HG03521 (cell line): ENCODE measurements at regions not wholly inside any gene's neighbourhood (a gene's known extent, or its start where the extent isn't known, plus 50 kb on each side); places are given as distances from the start of the nearest gene placed in this dataset.

Source experiments
- ATAC-seq: cut with Tn5 transposase; IDR thresholded peaks from one replicate; pipeline ENCODE4 v1.9.1; 2021; ENCODE audit warnings: mild to moderate bottlenecking, moderate library complexity; ENCODE audit not compliant: unreplicated experiment

DNA sequence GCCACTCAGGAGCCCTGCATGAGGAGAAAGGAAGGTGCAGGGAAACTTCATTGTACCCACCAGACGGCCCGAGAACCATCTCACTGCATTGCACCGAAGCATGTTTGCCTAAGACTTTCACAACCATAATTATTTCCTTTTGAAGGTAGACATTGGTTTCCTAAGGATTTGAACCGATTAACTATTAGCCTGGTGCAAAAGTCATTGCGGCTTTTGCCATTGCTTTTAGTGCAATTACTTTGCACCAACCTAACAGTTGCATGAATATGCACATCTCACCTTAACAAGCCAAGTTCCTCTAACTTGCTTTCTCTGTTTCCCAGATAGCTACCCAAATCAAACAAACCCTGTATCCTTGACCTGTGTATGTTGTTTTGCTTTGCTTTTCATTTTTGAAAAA is 516.3 kb upstream of the ID2 start:
- ATAC-seq, result no peak

DNA sequence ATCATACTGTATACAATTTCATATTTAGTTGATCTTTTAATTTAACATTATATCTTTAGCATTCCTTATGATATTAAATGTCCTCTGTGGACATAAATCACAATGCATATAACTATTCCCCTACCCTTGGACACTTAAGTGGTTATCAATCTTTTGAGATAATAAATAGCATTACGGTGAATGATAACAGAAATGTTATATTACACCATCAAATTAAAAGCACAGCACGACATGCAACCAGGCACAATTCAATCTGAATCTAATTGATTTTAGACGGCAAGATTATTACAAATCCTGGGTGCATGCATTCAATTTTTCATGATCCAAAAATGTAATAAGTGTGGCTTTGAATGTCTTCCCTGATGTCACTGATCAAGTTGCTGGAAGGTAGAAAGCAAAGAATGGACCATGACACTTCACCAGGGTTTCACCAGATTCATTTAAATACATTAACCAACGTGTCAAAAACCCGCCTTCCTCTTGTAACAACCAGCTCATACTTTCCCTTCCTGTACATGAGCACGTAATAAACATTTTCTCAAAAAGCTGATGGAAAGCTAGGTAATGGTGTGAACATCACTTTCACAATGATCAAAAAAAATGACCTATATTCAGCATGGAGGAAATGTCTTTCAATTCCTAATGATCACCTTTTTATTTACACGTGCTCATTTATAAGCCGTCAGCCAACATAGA is 513.7 kb upstream of the ID2 start:
- no peak for ATAC-seq

DNA sequence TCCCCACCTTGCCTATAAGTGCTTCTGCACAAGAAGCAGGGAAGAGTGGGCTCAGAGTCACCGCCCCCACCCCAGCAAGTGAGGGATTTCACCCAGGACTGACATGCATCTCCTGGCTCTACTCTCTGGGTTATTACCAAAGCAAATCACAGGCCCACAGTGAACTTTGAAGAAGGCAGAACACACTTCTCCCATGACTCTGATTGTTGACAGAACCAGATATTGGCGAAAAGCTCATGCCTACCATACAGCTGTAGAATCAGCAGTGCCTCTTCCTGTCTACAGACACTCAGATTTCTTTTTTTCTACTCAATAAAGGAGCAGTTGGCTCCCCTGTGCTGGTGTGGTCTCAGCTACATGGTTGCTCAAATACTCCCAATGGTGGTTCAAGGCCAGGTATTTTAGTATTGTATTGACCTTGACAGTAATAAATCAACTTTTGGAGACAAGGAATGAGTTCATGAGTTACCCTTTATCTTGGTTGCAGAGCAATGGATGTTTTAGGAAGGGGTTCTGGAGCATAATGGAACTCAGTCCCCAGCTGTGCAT is 512.9 kb upstream of the ID2 start:
- ATAC-seq, result no peak

- ATAC-seq, result no peak
Measured at GRCh38 chr2:8169443-8169842, 512.4 kb upstream of the ID2 start.

- no peak for ATAC-seq
Measured at GRCh38 chr2:8170552-8171327, 511.1 kb upstream of the ID2 start.

- no peak for ATAC-seq
Measured at GRCh38 chr2:8171608-8172007, 510.2 kb upstream of the ID2 start.

- ATAC-seq, result no peak
Measured at GRCh38 chr2:8172661-8173060, 509.2 kb upstream of the ID2 start.

DNA sequence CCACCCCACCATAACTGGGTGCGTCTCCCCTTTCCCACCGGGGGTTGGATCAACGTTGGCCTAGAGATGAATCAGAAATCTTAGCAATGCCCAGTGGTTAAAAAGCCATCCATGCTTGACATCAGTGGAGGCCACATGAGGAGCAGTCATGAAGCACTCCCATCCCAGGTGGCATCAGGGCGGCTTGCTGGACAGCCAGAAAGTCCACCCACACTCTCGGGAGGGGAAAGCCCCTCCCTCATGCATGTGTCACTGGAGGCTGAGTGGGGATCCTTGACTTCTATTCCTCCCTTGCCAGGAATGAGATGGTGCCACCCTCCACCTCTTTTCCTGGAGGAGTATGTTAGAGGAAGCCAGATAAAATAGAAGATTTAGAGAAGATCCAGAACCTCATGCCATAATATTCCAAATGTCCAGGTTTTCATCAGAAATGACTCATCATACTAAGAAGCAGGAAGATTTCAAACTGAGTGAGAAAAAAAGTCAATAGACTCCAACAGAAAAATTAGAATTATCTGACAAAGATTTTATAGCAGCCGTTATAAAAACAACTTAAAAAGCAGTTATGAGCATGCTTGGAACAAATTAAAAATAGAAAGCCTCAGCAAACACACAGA is 507.1 kb upstream of the ID2 start:
- no peak for ATAC-seq

DNA sequence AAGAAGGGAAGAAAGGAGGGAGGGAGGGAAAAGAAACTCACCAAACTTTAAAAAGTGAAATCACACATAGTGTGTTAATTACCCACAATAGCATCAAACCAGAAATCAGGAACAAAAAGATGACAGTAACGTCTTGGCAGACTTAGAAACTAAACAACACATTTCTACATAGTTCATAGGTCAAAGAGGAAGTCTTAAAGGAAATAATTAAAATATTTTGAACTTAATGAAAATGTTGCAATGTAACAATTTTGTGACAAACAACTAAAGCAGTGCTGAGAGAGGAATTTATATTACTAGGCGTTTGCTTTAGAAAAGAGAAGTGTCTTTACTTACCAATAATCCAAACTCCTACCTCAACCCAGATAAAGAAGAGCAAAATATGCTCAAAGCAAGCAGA is 505.0 kb upstream of the ID2 start:
- no peak for ATAC-seq

DNA sequence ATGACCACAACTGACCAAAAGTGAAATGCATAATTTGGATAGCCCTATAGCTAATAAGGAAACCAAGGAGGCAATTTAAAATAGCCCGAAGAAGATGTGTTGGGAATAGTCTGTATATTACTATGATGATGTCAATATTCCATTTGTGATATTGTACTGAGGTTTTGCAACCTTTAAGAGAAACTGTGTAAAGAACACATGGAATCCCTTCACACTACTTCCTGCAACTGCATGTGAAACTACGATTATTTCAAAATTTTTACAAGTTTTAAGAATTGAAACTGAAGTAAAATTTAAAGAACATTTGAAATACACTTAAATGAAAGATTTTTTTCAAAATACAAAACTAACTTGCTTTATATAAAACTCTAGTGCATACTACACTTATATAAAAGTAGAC is 504.3 kb upstream of the ID2 start:
- ATAC-seq, result no peak

GRCh38 chr2:8178911-8179310 is 502.9 kb upstream of the ID2 start:
- ATAC-seq, result no peak

GRCh38 chr2:8189316-8189715 is 492.5 kb upstream of the ID2 start:
- no peak for ATAC-seq

DNA sequence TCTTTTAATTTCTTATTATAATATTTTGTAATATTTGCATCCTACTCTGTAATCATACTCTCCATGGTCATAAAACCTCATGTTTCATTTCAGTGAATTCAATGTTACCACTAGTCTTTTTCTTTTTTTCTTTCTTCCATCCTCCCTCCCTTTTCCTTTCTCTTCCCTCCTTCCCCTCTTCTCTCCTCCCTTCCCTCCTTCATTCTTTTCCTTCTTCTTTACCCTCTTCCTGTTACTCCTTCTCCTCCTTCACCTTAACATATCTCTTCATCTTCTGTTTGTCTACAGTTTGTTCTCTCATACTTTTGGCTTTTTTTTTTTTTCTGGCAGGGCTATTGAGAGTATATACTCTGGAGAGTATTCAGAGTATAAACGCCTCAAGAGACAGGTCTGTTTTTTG is 491.6 kb upstream of the ID2 start:
- no peak for ATAC-seq

- ATAC-seq, result no peak
Measured at GRCh38 chr2:8191427-8191826, 490.4 kb upstream of the ID2 start.

DNA sequence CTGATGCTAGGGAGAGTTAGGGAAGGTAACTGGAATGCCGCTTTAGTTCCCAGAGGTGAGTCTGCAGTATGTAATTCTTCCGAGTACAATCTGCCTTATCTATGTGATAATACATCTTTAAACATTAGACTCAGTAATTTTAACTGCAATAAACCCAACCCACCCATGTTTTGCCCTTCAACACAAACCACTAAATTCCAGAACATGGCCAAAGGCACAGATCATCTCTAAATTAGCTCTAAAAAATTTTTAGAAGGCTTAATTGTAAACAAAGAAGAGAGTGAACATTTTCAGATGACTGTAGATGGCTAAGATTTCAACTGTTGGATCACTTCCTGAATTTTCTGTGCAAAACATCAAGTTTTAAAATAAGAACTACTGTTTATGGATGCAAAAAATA is 488.7 kb upstream of the ID2 start:
- ATAC-seq, result no peak

DNA sequence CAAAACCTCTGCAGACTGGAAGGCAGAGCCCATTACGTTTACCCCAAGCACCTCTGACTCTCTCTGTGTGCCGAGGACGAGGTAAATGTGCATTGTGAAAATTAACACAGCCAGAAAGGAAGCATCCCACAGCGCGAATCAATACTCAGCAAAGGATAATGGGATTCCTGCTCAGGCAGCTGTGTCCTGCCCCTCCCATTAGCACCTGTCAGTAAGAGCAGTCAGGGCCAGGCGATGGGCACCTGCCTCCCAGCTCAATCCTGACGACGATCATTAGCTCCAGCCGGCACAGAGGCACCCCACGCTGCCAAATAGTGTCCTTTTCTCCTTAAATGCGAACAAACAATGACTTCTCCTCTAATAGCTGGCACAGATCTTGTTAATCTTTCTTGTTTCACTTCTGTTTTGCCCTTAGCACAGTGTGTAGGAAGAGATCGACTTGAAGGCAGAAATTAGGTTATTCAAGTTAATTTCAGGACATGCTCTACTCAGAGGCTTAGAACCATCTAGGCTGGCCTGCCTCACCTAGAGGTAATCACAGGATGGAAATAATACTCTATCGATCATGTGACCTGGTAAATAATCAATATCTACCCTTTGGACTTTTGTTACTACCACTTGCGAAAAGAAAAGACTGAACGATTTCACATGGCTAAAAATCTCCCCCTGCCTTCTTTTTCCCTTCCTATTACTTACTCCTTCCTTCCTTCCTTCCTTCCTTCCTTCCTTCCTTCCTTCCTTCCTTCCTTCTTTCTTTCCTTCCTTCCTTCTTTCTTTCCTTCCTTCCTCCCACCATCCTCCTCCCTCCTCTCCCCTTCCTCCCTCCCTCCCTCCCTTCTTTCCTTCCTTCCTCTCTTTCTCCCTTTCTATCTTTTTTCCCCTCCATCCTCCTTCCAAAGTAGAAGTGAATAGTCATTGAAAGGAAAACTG is 487.9 kb upstream of the ID2 start:
- ATAC-seq, result no peak

DNA sequence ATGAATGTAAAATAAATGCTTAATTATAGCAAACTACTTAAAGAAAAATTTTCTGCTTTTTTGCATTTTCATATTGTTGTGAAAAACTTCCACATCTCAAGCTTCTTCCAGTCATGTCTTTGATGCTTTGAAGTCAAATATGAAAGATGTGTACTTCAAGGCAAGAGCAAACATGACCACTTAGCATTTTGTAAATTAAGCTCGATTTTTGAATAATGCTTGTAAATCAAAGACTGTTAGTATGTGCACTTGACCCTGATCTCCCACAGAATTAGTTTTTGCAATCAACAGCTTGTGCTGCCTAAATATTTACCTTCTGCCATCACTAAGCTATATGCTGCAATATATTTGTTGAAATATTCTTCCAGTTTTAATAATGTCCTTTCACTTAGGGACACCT is 486.1 kb upstream of the ID2 start:
- ATAC-seq, result no peak

DNA sequence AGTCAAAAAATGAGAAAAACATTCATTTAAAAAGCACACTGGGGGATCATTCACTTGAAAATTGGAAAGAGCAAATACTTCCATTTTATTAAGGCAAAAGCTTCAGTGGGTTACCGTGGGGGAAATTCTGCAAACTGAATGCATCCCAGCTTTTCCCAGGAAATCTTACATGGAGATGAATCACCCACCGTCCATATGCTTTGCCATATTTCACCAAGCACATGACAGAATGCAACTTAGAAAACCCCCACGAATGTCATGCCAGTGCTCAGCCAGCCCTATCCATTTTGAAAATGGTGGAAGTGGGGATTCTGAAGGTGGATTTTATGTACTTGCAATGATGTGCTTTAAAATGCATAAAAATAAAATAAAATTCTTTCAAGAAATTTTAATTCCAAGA is 485.5 kb upstream of the ID2 start:
- ATAC-seq, result no peak

- ATAC-seq, result no peak
Measured at GRCh38 chr2:8197101-8197500, 484.8 kb upstream of the ID2 start.

GRCh38 chr2:8197825-8198224 is 484.0 kb upstream of the ID2 start:
- no peak for ATAC-seq
